K562 (cell line): ENCODE measurements at regions not wholly inside any gene's neighbourhood (a gene's known extent, or its start where the extent isn't known, plus 50 kb on each side); places are given as distances from the start of the nearest gene placed in this dataset.

Source experiments
- ATAC-seq: fragments of 200-7000 bp; cut with Tn5 transposase; 3 replicates; pipeline ENCODE4 v1.9.1; 2020; ENCODE audit warnings: moderate library complexity
- BruUV-seq: library from RNA; stranded (reverse); fragments of 400-500 nt; replicated peaks from 2 replicates; lab custom pipeline; 2021; lab: Mats Ljungman, UMichigan
- CTCF ChIA-PET: fragments of 300-600 bp; formaldehyde crosslinking; extraction: SDS; loops from one replicate; lab custom pipeline; 2021; ENCODE audit warnings: low intra/inter-chr PET ratio; lab: Yijun Ruan, JAX
- POLR2A ChIA-PET: fragments of 300-600, 350-650 bp; sonication (Branson Sonifier 250); formaldehyde crosslinking; extraction: SDS; loops from one replicate; lab custom pipeline; 2021; ENCODE audit warnings: antibody characterized with exemption, inconsistent platforms; lab: Yijun Ruan, JAX
- DNase-seq, 4 experiments: peaks; one replicate each; pipeline versions ENCODE4 v3.0.0 to v3.0.0-alpha.2; 2011 to 2018; ENCODE audit warnings: low spot score in 3 of 4, mixed read lengths in 3 of 4; ENCODE audit errors: extremely low read depth in 1 of 4
- FAIRE-seq: peaks from 2 replicates; lab custom pipeline; 2011; peaks lifted over from hg19 to GRCh38; lab: Jason Lieb, UNC
- H2AFZ ChIP-seq: 2 replicates; pipeline ENCODE4 v1.6.0; 2011; ENCODE audit warnings: low read depth, low read length, control low read depth, inconsistent platforms
- H3K27ac ChIP-seq: fragments of 200-600 bp; 3 replicates; pipeline ENCODE4 v1.8.0; 2011; ENCODE audit warnings: low read depth, mild to moderate bottlenecking, control low read depth, inconsistent platforms, low read length, moderate library complexity, mixed read lengths; ENCODE audit errors: extremely low read depth
- H3K27me3 ChIP-seq, 2 experiments: fragments of 300-600 bp in 1 of 2; 2 replicates in 1 of 2; 3 replicates in 1 of 2; pipeline versions ENCODE4 v1.6.0 to v1.8.0; 2011; ENCODE audit warnings: inconsistent platforms in 2 of 2, low read length in 2 of 2, mild to moderate bottlenecking in 1 of 2, mixed read lengths in 1 of 2, moderate library complexity in 1 of 2; ENCODE audit not compliant: control insufficient read depth in 2 of 2, insufficient read depth in 2 of 2
- H3K36me3 ChIP-seq: fragments of 300-600 bp; 3 replicates; pipeline ENCODE4 v1.8.0; 2011; ENCODE audit warnings: mild to moderate bottlenecking, low read length, inconsistent platforms; ENCODE audit not compliant: control insufficient read depth, insufficient read depth
- H3K4me1 ChIP-seq, 2 experiments: fragments of 200-600 bp in 1 of 2; replicated peaks in 1 of 2; 2 replicates in 1 of 2; 3 replicates in 1 of 2; pipeline versions ENCODE4 v1.5.1 to v1.8.0; 2011; ENCODE audit warnings: inconsistent platforms in 2 of 2, low read length in 2 of 2, mild to moderate bottlenecking in 1 of 2, mixed read lengths in 1 of 2, moderate library complexity in 1 of 2; ENCODE audit not compliant: control insufficient read depth in 2 of 2, insufficient read depth in 2 of 2
- H3K4me2 ChIP-seq: 2 replicates; pipeline ENCODE4 v1.6.1; 2011; ENCODE audit warnings: low read length, control low read depth, inconsistent platforms, mixed read lengths; ENCODE audit not compliant: insufficient read depth
- H3K4me3 ChIP-seq: fragments of 200-600 bp; sonication (generic), shearing (Covaris generic); 2 replicates; pipeline ENCODE4 v1.5.1; 2016; ENCODE audit warnings: control low read depth, inconsistent platforms
- H3K79me2 ChIP-seq: fragments of 200-600 bp; 3 replicates; pipeline ENCODE4 v1.8.0; 2011; ENCODE audit warnings: low read length, inconsistent platforms; ENCODE audit not compliant: control insufficient read depth, insufficient read depth
- H3K9ac ChIP-seq, 2 experiments: 2 replicates each; pipeline versions ENCODE4 v1.6.0 to v1.6.1; 2011; ENCODE audit warnings: low read depth in 2 of 2, low read length in 2 of 2, control low read depth in 1 of 2, inconsistent platforms in 1 of 2, mild to moderate bottlenecking in 1 of 2, mixed read lengths in 1 of 2; ENCODE audit not compliant: insufficient read depth in 1 of 2
- H3K9me1 ChIP-seq: one replicate; pipeline ENCODE4 v1.6.0; 2011; ENCODE audit warnings: inconsistent platforms, mild to moderate bottlenecking, low read length, moderate library complexity; ENCODE audit not compliant: control insufficient read depth, insufficient read depth
- H3K9me3 ChIP-seq: replicated peaks from 2 replicates; pipeline ENCODE4 v1.5.1; 2011; ENCODE audit warnings: low read depth, low read length, inconsistent platforms; ENCODE audit not compliant: control insufficient read depth, insufficient read depth
- H4K20me1 ChIP-seq: replicated peaks from 2 replicates; pipeline ENCODE4 v1.6.1; 2011; ENCODE audit warnings: low read length, inconsistent platforms, mixed read lengths; ENCODE audit not compliant: control insufficient read depth, insufficient read depth
- BHLHE40 ChIP-seq: IDR thresholded peaks from 2 replicates; pipeline ENCODE4 v1.6.1; 2011; ENCODE audit warnings: low read length, improper control_type of control experiment
- CBFB ChIP-seq: sonication (generic); formaldehyde crosslinking; IDR thresholded peaks from 2 replicates; pipeline ENCODE4 v1.4.0; 2020; ENCODE audit warnings: mild to moderate bottlenecking, missing genetic modification reagents
- RCOR1 ChIP-seq, 2 experiments: IDR thresholded peaks; 2 replicates each; pipeline ENCODE4 v1.6.1; 2012; ENCODE audit warnings: low read depth in 2 of 2, low read length in 2 of 2, borderline replicate concordance in 1 of 2, improper control_type of control experiment in 1 of 2
- SMARCE1 ChIP-seq: fragments of 450-650 bp; IDR thresholded peaks from 2 replicates; pipeline ENCODE4 v1.7.1; 2016; ENCODE audit warnings: mild to moderate bottlenecking
- TSC22D4 ChIP-seq: fragments of 450-650 bp; IDR thresholded peaks from 2 replicates; pipeline ENCODE4 v1.6.1; 2016; ENCODE audit warnings: missing genetic modification characterization, missing biosample characterization, control low read depth
- ZBTB7A ChIP-seq: IDR thresholded peaks from 2 replicates; pipeline ENCODE4 v1.6.1; 2011; ENCODE audit warnings: low read depth, mild to moderate bottlenecking, low read length, moderate library complexity, borderline replicate concordance; ENCODE audit not compliant: control insufficient read depth
- ZNF398 ChIP-seq: fragments of 250-450 bp; sonication (Bioruptor Pico); IDR thresholded peaks from 2 replicates; pipeline ENCODE4 v1.8.0; 2021; ENCODE audit warnings: moderate library complexity, mild to moderate bottlenecking, inconsistent platforms
- WGBS: fragments of 100-300 bp; shearing (Covaris generic); methylation state at CpG from one replicate; pipeline ENCODE4 v1.1.6; 2016; ENCODE audit warnings: low coverage, mixed read lengths; ENCODE audit not compliant: insufficient coverage; ENCODE audit errors: missing lambda C conversion rate; 5-methylcytosine and 5-hydroxymethylcytosine counted together
- in situ Hi-C: fragments of 300-500 bp; cut with MboI; formaldehyde crosslinking; loops from 4 replicates; pipeline ENCODE4 v1.15.0; 2018; ENCODE audit warnings: inconsistent platforms, mixed read lengths
- intact Hi-C: fragments of 100-400 bp; cut with micrococcal nuclease; formaldehyde crosslinking; loops from 2 replicates; pipeline ENCODE4 v1.14.2; 2022

GRCh38 chr5:97418462-97418861 is 235.4 kb upstream of the RIOK2 start:
- Histone ChIP-seq H4K20me1 (no peaks in the 10 kb centered on the region), H3K4me2 (no peak overlapping the region), H3K27me3 (no peaks in the 10 kb centered on the region), H3K27ac (no peak overlapping the region), H3K36me3 (no peaks in the 10 kb centered on the region), H3K9ac (no peak overlapping the region), H3K4me3 (no peak overlapping the region), H3K9me3 (no peaks in the 10 kb centered on the region), H3K4me1 (no peaks in the 10 kb centered on the region), H3K79me2 (no peaks in the 10 kb centered on the region), H3K9me1 (no peaks in the 10 kb centered on the region), H2AFZ (no peak overlapping the region)
- WGBS, result 0% methylated on average over 1 of the region's 1 CpG
- POLR2A ChIA-PET, result no interaction called here
- TF ChIP-seq ZBTB7A (no peak), CBFB (CRISPR knock-in tag) (no peak), RCOR1 (IDR thresholded peaks at IDR 0.05; ENCODE audit: borderline replicate concordance in 1 of 2, low read depth in 2 of 2, low read length in 2 of 2) (no peak), BHLHE40 (no peak), SMARCE1 (no peak), TSC22D4 (no peak), ZNF398 (no peak)
- intact Hi-C loops (no loop called here), in situ Hi-C loops (no loop called here)
- CTCF ChIA-PET, result no interaction called here
- FAIRE-seq, result no peak
- no peak for ATAC-seq
- DNase-seq, result no peak
- BruUV-seq, result no TSS peak
